ENCODE measurements at regions not wholly inside any gene's neighbourhood (a gene's known extent, or its start where the extent isn't known, plus 50 kb on each side); places are given as distances from the start of the nearest gene placed in this dataset.

DNA sequence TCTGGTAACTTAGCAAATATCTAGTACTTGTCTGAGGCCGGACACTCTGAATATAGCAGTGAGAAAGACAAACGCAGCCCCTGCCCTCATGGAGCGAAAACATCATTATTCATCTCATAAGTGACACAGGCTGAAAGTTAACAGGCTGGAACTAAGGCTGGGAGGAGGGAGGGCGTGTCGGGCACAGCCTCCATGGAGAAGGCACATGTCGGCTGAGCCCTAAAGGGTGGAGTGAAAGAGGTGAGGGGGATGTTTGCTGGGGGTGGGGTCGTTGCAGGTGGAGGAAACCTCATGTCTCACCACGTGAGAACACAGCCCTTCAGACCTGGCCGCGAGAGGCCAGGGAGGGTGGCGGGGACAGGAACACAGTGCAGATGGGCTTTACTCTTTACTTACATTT is 108.8 kb upstream of the FOXC1 start:
- WGBS, 2 donors, result 81 to 83% methylated on average over 11 of the region's 11 CpGs
- no peak for DNase-seq
- Histone ChIP-seq H3K4me3 (no peak overlapping the region), H3K27ac (no peak overlapping the region), H3K27me3 (no peaks in the 10 kb centered on the region), H3K9me3 (no peaks in the 10 kb centered on the region), H3K4me1 (peaks cover 41% of the 10 kb centered on the region), H3K36me3 (ENCODE audit: low read depth, missing control alignments) (no peaks in the 10 kb centered on the region)
- intact Hi-C loops (cut with DNase I; ENCODE audit: low total_unique reads), result no loop called here
- no peak for TF ChIP-seq POLR2A (IDR thresholded peaks at IDR 0.05)
- TF ChIP-seq, protein P1, sequence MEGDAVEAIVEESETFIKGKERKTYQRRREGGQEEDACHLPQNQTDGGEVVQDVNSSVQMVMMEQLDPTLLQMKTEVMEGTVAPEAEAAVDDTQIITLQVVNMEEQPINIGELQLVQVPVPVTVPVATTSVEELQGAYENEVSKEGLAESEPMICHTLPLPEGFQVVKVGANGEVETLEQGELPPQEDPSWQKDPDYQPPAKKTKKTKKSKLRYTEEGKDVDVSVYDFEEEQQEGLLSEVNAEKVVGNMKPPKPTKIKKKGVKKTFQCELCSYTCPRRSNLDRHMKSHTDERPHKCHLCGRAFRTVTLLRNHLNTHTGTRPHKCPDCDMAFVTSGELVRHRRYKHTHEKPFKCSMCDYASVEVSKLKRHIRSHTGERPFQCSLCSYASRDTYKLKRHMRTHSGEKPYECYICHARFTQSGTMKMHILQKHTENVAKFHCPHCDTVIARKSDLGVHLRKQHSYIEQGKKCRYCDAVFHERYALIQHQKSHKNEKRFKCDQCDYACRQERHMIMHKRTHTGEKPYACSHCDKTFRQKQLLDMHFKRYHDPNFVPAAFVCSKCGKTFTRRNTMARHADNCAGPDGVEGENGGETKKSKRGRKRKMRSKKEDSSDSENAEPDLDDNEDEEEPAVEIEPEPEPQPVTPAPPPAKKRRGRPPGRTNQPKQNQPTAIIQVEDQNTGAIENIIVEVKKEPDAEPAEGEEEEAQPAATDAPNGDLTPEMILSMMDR (IDR thresholded peaks at IDR 0.05), result no peak

DNA sequence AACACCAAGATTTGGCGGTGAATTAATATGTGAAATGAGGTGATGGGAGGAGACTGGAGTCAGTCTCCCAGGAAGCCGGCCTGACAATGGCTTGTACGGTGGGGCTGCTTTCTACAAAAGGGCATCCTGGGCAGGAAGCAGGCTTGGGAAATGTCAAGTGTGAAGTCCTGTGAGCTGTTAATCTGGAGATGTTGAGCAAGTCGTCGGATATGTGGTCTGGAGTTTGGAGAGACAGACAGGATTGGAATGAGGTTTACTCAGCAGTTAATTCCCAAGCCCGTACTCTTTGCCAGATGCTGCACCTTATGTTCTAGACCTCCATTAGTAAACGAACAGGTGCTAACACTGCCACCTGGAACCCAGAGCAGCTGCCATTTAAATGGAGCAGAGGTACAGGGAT is 107.7 kb upstream of the FOXC1 start:
- intact Hi-C loops (cut with DNase I; ENCODE audit: low total_unique reads), result no loop called here
- Histone ChIP-seq H3K4me1 (peaks cover 41% of the 10 kb centered on the region), H3K9me3 (no peaks in the 10 kb centered on the region), H3K36me3 (ENCODE audit: low read depth, missing control alignments) (no peaks in the 10 kb centered on the region), H3K27me3 (no peaks in the 10 kb centered on the region), H3K27ac (no peak overlapping the region), H3K4me3 (no peak overlapping the region)
- WGBS, 2 donors, result 80 to 81% methylated on average over 7 of the region's 7 CpGs
- no peak for DNase-seq
- TF ChIP-seq, protein P1 (IDR thresholded peaks at IDR 0.05), result no peak
- no peak for TF ChIP-seq POLR2A (IDR thresholded peaks at IDR 0.05)

DNA sequence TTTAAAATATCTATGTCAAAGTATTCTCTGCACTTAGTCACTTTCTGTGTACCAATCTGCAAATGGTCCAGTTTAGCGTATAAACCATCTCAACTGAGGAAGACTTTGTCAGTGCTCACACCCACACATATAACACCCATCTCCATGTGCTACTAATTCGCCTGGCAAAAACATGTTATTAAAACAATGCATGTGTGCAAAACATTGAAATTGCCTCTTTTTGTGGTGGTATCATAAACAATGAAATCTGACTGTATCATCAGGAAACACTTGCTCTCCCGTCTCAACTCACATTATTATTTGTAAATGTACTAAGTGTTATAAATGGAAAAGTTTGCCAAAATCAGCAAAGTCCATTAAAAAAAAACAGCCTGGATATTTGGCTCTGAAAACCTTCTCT is 105.9 kb upstream of the FOXC1 start:
- H3K4me1 ChIP-seq, result peaks cover 23% of the 10 kb centered on the region
- no peak for TF ChIP-seq POLR2A (IDR thresholded peaks at IDR 0.05)
- TF ChIP-seq, protein P1 (IDR thresholded peaks at IDR 0.05), result no peak
- no peaks in the 10 kb centered on the region for H3K36me3 ChIP-seq (ENCODE audit: low read depth, missing control alignments)
- DNase-seq, result no peak
- intact Hi-C loops (cut with DNase I; ENCODE audit: low total_unique reads), result no loop called here
- H3K27me3 ChIP-seq, result no peaks in the 10 kb centered on the region
- no peak overlapping the region for H3K4me3 ChIP-seq
- 23 to 62% methylated on average over 3 of the region's 3 CpGs for WGBS, 2 donors
- H3K9me3 ChIP-seq, result no peaks in the 10 kb centered on the region
- no peak overlapping the region for H3K27ac ChIP-seq

DNA sequence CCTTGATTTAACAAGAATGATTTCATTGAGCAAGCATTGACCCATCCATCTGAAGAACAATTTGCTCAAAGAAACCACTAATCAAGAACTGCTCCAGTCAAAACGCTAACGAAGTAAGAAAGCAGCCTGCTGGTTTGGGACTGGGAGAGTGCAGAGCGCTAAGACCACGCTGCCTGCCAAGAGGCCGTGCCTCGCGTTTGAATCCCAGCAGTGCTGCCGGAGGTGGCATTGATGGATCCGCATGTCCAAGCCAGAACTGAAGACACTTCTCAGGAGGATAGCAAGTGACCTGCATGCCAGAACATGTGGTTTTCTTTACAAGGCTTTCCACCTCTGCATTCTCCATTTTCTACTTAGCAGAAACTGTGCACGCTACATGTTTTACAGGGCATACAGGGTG is 105.2 kb upstream of the FOXC1 start:
- intact Hi-C loops (cut with DNase I; ENCODE audit: low total_unique reads), result no loop called here
- no peak overlapping the region for H3K4me3 ChIP-seq
- 61 to 63% methylated on average over 10 of the region's 10 CpGs for WGBS, 2 donors
- no peaks in the 10 kb centered on the region for H3K9me3 ChIP-seq
- H3K27me3 ChIP-seq, result no peaks in the 10 kb centered on the region
- H3K4me1 ChIP-seq, result peaks cover 17% of the 10 kb centered on the region
- H3K36me3 ChIP-seq (ENCODE audit: low read depth, missing control alignments), result no peaks in the 10 kb centered on the region
- H3K27ac ChIP-seq, result no peak overlapping the region
- TF ChIP-seq, protein P1 (IDR thresholded peaks at IDR 0.05), result no peak
- TF ChIP-seq POLR2A (IDR thresholded peaks at IDR 0.05), result no peak
- DNase-seq, result no peak

DNA sequence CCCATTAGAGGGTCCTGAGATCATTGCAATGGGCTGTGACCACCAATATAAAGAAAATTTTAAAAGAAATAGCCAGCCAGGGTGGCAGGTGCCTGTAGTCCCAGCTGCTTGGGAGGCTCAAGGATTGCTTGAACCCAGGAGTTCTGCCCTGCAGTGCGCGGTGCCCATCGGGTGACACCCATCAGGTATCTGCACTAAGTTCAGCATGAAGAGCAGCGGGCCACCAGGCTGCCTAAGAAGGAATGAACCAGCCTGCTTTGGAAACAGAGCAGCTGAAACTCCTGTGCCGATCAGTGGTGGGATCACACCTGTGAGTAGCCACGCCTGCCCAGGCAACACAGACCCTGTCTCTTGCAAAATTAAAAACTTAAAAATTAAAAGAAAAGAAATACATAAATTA is 102.5 kb upstream of the FOXC1 start:
- no peak for TF ChIP-seq POLR2A (IDR thresholded peaks at IDR 0.05)
- Histone ChIP-seq H3K9me3 (no peaks in the 10 kb centered on the region), H3K4me3 (no peak overlapping the region), H3K36me3 (ENCODE audit: low read depth, missing control alignments) (no peaks in the 10 kb centered on the region), H3K27ac (no peak overlapping the region), H3K27me3 (no peaks in the 10 kb centered on the region), H3K4me1 (peaks cover 10% of the 10 kb centered on the region)
- 88 to 90% methylated on average over 6 of the region's 6 CpGs for WGBS, 2 donors
- intact Hi-C loops (cut with DNase I; ENCODE audit: low total_unique reads), result no loop called here
- no peak for DNase-seq

Measured in testis (tissue), 2 donors.